ENCODE measurements at regions not wholly inside any gene's neighbourhood (a gene's known extent, or its start where the extent isn't known, plus 50 kb on each side); places are given as distances from the start of the nearest gene placed in this dataset.

DNA sequence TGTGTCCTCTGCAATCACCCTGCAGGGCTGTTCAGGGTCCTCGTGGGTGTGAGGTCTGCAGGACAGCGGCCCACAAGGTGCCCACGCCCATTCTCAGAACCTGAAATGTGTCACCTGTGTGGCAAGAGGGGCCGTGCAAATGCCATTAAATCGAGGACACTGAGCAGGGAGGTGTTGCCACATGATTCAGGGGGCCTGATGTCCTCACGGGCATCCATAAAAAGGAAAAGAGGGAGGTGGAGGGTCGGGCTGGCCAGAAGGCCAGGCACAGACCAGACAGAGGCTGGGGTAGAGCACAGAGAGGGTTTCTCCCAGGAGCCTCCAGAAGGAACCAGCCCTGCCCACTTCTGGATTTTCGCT, 239.6 kb downstream of the ERMARD start:
- TF ChIP-seq POLR2A (IDR thresholded peaks at IDR 0.05; ENCODE audit: low read depth, low read length), result no peak
- no peak for TF ChIP-seq SPI1 (IDR thresholded peaks at IDR 0.05; ENCODE audit: low read depth, low read length)
- no peak for TF ChIP-seq POLR2AphosphoS5 (IDR thresholded peaks at IDR 0.05; ENCODE audit: low read depth, low read length)
